GM23338 (cell line): ENCODE measurements at regions not wholly inside any gene's neighbourhood (a gene's known extent, or its start where the extent isn't known, plus 50 kb on each side); places are given as distances from the start of the nearest gene placed in this dataset.

Source experiments
- ATAC-seq: fragments of 200-7000 bp; cut with Tn5 transposase; 3 replicates; pipeline ENCODE4 v1.9.1; 2020
- DNase-seq: peaks from one replicate; pipeline ENCODE4 v3.0.0-alpha.2; 2015; ENCODE audit warnings: low spot score
- H2AFZ ChIP-seq: fragments of 200-600 bp; sonication (generic); 2 replicates; pipeline ENCODE4 v1.8.0; 2016; ENCODE audit warnings: antibody characterized with exemption, mild to moderate bottlenecking, moderate library complexity
- H3F3A ChIP-seq: fragments of 200-600 bp; sonication (generic); replicated peaks from 2 replicates; pipeline ENCODE4 v1.8.0; 2017; ENCODE audit warnings: antibody characterized with exemption, mixed run types, low read depth
- H3K27ac ChIP-seq: fragments of 200-600 bp; sonication (generic); 2 replicates; pipeline ENCODE4 v1.6.1; 2016; ENCODE audit warnings: low read depth
- H3K27me3 ChIP-seq: fragments of 200-600 bp; sonication (generic); 2 replicates; pipeline ENCODE4 v1.8.0; 2016; ENCODE audit warnings: mild to moderate bottlenecking, mixed run types, moderate library complexity; ENCODE audit not compliant: insufficient read depth
- H3K36me3 ChIP-seq: fragments of 200-600 bp; sonication (generic); 2 replicates; pipeline ENCODE4 v1.8.0; 2016; ENCODE audit warnings: mild to moderate bottlenecking; ENCODE audit not compliant: insufficient read depth
- H3K4me1 ChIP-seq: fragments of 200-600 bp; sonication (generic); 2 replicates; pipeline ENCODE4 v1.8.0; 2016; ENCODE audit warnings: mild to moderate bottlenecking, moderate library complexity; ENCODE audit not compliant: insufficient read depth
- H3K4me2 ChIP-seq: fragments of 200-600 bp; sonication (generic); 2 replicates; pipeline ENCODE4 v1.7.1; 2017; ENCODE audit warnings: mixed run types
- H3K4me3 ChIP-seq: fragments of 200-600 bp; sonication (generic); 2 replicates; pipeline ENCODE4 v1.6.1; 2016; ENCODE audit warnings: mixed run types
- H3K79me2 ChIP-seq: fragments of 200-600 bp; sonication (generic); replicated peaks from 2 replicates; pipeline ENCODE4 v1.8.0; 2017; ENCODE audit warnings: mild to moderate bottlenecking; ENCODE audit not compliant: insufficient read depth
- H3K9me2 ChIP-seq: fragments of 200-600 bp; sonication (generic); 2 replicates; pipeline ENCODE4 v1.8.0; 2017; ENCODE audit not compliant: insufficient read depth
- H4K20me1 ChIP-seq: fragments of 200-600 bp; sonication (generic); replicated peaks from 2 replicates; pipeline ENCODE4 v1.8.0; 2017; ENCODE audit warnings: mild to moderate bottlenecking; ENCODE audit not compliant: insufficient read depth
- H3K27ac Mint-ChIP-seq: 2 replicates; pipeline ENCODE4 v1.8.0; 2020; ENCODE audit warnings: inconsistent platforms, mild to moderate bottlenecking, moderate library complexity, mixed read lengths
- H3K27me3 Mint-ChIP-seq: 3 replicates; pipeline ENCODE4 v1.8.0; 2022; ENCODE audit warnings: low read depth, mild to moderate bottlenecking, moderate library complexity, mixed read lengths, inconsistent platforms; ENCODE audit not compliant: insufficient read depth, poor library complexity
- H3K36me3 Mint-ChIP-seq: 3 replicates; pipeline ENCODE4 v1.8.0; 2021; ENCODE audit warnings: low read depth, mild to moderate bottlenecking, inconsistent platforms, moderate library complexity, mixed read lengths
- H3K4me1 Mint-ChIP-seq: 3 replicates; pipeline ENCODE4 v1.8.0; 2020; ENCODE audit warnings: mild to moderate bottlenecking, inconsistent platforms, mixed read lengths
- H3K4me3 Mint-ChIP-seq: 3 replicates; pipeline ENCODE4 v1.8.0; 2021; ENCODE audit warnings: moderate library complexity, mild to moderate bottlenecking, inconsistent platforms, mixed read lengths
- H3K9me3 Mint-ChIP-seq: 3 replicates; pipeline ENCODE4 v1.8.0; 2020; ENCODE audit warnings: moderate library complexity, mild to moderate bottlenecking, inconsistent platforms, mixed read lengths
- CREB1 ChIP-seq: fragments of 250-450 bp; sonication (Bioruptor Pico); IDR thresholded peaks from 2 replicates; pipeline ENCODE4 v1.5.0; 2020; ENCODE audit warnings: low read depth, mild to moderate bottlenecking, moderate library complexity
- EZH2phosphoT487 ChIP-seq: fragments of 200-600 bp; sonication (generic); IDR thresholded peaks from one replicate; pipeline ENCODE4 v1.8.1; 2018; ENCODE audit warnings: antibody characterized with exemption; ENCODE audit not compliant: unreplicated experiment
- JUNB ChIP-seq: IDR thresholded peaks from one replicate; pipeline ENCODE4 v1.6.1; 2016; ENCODE audit warnings: antibody characterized with exemption; ENCODE audit not compliant: unreplicated experiment
- TF ChIP-seq, protein P1 (sequence below): IDR thresholded peaks from one replicate; pipeline ENCODE4 v1.6.1; 2018; ENCODE audit warnings: antibody characterized with exemption; ENCODE audit not compliant: unreplicated experiment
- TF ChIP-seq, protein P2 (sequence below): fragments of 250-450 bp; sonication (Bioruptor Pico); IDR thresholded peaks from 2 replicates; pipeline ENCODE4 v1.5.0; 2020; ENCODE audit warnings: mild to moderate bottlenecking, moderate library complexity

DNA sequence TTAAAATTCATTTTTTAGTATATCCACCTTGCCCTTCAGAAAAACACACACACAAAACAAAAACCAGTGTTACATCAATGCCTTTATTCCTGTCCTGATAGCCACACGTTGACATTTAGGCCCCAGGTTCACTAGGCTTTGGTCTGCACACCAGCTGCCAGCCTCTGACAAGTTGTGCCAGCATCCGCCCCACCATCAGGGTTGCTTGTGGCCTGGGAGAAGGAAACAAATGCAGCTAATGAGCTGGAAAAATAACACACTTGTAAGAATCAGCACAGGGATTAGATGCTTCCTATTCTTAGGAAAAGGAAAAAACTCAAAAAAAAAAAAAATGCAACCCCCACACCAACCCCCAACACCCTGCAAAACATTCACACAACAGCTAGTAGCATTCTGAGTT is 404.0 kb upstream of the GRIA1 start (continued):
- TF ChIP-seq, protein P1, sequence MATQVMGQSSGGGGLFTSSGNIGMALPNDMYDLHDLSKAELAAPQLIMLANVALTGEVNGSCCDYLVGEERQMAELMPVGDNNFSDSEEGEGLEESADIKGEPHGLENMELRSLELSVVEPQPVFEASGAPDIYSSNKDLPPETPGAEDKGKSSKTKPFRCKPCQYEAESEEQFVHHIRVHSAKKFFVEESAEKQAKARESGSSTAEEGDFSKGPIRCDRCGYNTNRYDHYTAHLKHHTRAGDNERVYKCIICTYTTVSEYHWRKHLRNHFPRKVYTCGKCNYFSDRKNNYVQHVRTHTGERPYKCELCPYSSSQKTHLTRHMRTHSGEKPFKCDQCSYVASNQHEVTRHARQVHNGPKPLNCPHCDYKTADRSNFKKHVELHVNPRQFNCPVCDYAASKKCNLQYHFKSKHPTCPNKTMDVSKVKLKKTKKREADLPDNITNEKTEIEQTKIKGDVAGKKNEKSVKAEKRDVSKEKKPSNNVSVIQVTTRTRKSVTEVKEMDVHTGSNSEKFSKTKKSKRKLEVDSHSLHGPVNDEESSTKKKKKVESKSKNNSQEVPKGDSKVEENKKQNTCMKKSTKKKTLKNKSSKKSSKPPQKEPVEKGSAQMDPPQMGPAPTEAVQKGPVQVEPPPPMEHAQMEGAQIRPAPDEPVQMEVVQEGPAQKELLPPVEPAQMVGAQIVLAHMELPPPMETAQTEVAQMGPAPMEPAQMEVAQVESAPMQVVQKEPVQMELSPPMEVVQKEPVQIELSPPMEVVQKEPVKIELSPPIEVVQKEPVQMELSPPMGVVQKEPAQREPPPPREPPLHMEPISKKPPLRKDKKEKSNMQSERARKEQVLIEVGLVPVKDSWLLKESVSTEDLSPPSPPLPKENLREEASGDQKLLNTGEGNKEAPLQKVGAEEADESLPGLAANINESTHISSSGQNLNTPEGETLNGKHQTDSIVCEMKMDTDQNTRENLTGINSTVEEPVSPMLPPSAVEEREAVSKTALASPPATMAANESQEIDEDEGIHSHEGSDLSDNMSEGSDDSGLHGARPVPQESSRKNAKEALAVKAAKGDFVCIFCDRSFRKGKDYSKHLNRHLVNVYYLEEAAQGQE = no peak
- TF ChIP-seq, protein P2, sequence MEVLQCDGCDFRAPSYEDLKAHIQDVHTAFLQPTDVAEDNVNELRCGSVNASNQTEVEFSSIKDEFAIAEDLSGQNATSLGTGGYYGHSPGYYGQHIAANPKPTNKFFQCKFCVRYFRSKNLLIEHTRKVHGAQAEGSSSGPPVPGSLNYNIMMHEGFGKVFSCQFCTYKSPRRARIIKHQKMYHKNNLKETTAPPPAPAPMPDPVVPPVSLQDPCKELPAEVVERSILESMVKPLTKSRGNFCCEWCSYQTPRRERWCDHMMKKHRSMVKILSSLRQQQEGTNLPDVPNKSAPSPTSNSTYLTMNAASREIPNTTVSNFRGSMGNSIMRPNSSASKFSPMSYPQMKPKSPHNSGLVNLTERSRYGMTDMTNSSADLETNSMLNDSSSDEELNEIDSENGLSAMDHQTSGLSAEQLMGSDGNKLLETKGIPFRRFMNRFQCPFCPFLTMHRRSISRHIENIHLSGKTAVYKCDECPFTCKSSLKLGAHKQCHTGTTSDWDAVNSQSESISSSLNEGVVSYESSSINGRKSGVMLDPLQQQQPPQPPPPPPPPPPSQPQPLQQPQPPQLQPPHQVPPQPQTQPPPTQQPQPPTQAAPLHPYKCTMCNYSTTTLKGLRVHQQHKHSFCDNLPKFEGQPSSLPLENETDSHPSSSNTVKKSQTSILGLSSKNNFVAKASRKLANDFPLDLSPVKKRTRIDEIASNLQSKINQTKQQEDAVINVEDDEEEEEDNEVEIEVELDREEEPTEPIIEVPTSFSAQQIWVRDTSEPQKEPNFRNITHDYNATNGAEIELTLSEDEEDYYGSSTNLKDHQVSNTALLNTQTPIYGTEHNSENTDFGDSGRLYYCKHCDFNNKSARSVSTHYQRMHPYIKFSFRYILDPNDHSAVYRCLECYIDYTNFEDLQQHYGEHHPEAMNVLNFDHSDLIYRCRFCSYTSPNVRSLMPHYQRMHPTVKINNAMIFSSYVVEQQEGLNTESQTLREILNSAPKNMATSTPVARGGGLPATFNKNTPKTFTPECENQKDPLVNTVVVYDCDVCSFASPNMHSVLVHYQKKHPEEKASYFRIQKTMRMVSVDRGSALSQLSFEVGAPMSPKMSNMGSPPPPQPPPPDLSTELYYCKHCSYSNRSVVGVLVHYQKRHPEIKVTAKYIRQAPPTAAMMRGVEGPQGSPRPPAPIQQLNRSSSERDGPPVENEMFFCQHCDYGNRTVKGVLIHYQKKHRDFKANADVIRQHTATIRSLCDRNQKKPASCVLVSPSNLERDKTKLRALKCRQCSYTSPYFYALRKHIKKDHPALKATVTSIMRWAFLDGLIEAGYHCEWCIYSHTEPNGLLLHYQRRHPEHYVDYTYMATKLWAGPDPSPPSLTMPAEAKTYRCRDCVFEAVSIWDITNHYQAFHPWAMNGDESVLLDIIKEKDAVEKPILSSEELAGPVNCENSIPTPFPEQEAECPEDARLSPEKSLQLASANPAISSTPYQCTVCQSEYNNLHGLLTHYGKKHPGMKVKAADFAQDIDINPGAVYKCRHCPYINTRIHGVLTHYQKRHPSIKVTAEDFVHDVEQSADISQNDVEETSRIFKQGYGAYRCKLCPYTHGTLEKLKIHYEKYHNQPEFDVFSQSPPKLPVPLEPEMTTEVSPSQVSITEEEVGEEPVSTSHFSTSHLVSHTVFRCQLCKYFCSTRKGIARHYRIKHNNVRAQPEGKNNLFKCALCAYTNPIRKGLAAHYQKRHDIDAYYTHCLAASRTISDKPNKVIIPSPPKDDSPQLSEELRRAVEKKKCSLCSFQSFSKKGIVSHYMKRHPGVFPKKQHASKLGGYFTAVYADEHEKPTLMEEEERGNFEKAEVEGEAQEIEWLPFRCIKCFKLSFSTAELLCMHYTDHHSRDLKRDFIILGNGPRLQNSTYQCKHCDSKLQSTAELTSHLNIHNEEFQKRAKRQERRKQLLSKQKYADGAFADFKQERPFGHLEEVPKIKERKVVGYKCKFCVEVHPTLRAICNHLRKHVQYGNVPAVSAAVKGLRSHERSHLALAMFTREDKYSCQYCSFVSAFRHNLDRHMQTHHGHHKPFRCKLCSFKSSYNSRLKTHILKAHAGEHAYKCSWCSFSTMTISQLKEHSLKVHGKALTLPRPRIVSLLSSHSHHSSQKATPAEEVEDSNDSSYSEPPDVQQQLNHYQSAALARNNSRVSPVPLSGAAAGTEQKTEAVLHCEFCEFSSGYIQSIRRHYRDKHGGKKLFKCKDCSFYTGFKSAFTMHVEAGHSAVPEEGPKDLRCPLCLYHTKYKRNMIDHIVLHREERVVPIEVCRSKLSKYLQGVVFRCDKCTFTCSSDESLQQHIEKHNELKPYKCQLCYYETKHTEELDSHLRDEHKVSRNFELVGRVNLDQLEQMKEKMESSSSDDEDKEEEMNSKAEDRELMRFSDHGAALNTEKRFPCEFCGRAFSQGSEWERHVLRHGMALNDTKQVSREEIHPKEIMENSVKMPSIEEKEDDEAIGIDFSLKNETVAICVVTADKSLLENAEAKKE = no peak

- no peak overlapping the region for H3K4me3 ChIP-seq
- no peak overlapping the region for H3K4me2 ChIP-seq
- DNase-seq (no peak), ATAC-seq (no peak)
- no peaks in the 10 kb centered on the region for H3K4me1 ChIP-seq
- no peaks in the 10 kb centered on the region for H3F3A ChIP-seq
- no peaks in the 10 kb centered on the region for H4K20me1 ChIP-seq
- no peak overlapping the region for H3K27ac ChIP-seq
- H3K27ac Mint-ChIP-seq = no peak overlapping the region
- no peak overlapping the region for H2AFZ ChIP-seq
- no peak overlapping the region for H3K4me3 Mint-ChIP-seq
- H3K36me3 ChIP-seq = no peaks in the 10 kb centered on the region
- no peaks in the 10 kb centered on the region for H3K9me2 ChIP-seq
- no peaks in the 10 kb centered on the region for H3K27me3 ChIP-seq
- H3K79me2 ChIP-seq = no peaks in the 10 kb centered on the region
- no peaks in the 10 kb centered on the region for H3K27me3 Mint-ChIP-seq
- H3K4me1 Mint-ChIP-seq = no peaks in the 10 kb centered on the region
- H3K36me3 Mint-ChIP-seq = no peaks in the 10 kb centered on the region
- H3K9me3 Mint-ChIP-seq = no peaks in the 10 kb centered on the region
- no peak for TF ChIP-seq JUNB
- TF ChIP-seq, protein P1 = no peak
- no peak for TF ChIP-seq EZH2phosphoT487
- TF ChIP-seq CREB1 = no peak
Observed at GRCh38 chr5:153088538-153088937, 401.9 kb upstream of the GRIA1 start.
